Activated naive CD4-positive, alpha-beta T cell treated with anti-CD3 and anti-CD28 coated beads, Interleukin-2, amount 50 U/mL, for 72 hours (primary cell): ENCODE measurements at regions not wholly inside any gene's neighbourhood (a gene's known extent, or its start where the extent isn't known, plus 50 kb on each side); places are given as distances from the start of the nearest gene placed in this dataset.
"Not testable (repeated sequence)": the region's sequence is repeated elsewhere in the genome, so short reads cannot be mapped to it uniquely, and the experiment has no call there.

Experiments used
- ATAC-seq, 2 donors: fragments of 150-1000 bp; cut with Tn5 transposase; 2 replicates each; pipeline ENCODE4 v1.10.0; 2021; ENCODE audit warnings: mild to moderate bottlenecking in 2 of 2, moderate library complexity in 2 of 2
- DNase-seq, 2 donors: peaks; one replicate each; pipeline ENCODE4 v3.0.0; 2021 to 2022; ENCODE audit warnings: low spot score in 2 of 2
- H3K27ac Mint-ChIP-seq, 2 donors: one replicate each; pipeline ENCODE4 v1.8.0; 2022; ENCODE audit warnings: mild to moderate bottlenecking in 2 of 2, mixed read lengths in 2 of 2
- H3K36me3 Mint-ChIP-seq, 2 donors: one replicate each; pipeline ENCODE4 v1.8.0; 2022; ENCODE audit warnings: mixed read lengths in 2 of 2
- H3K9me3 Mint-ChIP-seq, 2 donors: one replicate each; pipeline ENCODE4 v1.8.0; 2022; ENCODE audit warnings: mixed read lengths in 2 of 2

DNA sequence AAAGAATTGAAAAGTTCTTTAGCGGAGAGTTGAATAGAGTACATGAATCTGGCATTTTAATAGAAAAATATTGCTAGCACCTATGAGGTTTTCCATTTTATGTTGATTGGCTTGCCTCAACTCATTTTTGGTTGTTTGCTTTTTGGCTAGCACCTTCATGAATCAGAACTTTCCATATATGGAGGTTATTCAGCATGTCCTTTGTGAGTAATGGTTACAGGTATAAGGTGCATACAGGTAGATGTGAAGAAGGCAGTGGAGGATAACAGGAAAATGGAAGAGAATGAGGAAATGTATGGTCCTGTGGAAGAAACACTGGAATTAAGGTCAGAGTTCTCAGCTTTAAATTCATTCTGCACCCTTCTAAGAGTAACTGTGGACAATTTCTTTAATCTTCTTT, 98.1 kb upstream of the GBE1 start:
- DNase-seq (no peak), ATAC-seq (no peak)
- H3K9me3 Mint-ChIP-seq: no peaks in the 10 kb centered on the region
- no peaks in the 10 kb centered on the region for H3K36me3 Mint-ChIP-seq
- no peak overlapping the region for H3K27ac Mint-ChIP-seq

DNA sequence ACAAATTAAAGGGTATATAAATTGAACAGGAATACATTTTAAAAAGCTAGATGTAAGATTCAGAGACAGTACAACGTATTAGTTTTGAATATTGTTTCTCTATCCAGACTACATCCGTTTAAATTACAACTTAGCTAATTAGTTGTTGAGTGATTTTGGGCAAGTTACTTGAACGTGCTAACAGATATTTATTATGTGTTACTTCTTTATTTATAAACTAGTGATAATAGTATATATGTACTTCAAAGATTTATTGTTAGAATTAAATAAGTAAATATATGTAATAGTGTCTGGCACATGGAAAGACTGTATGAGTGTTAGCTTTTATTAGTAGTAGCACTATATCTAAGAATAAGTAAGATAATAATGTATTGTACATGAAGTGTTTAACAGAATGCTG, 92.0 kb upstream of the GBE1 start:
- Mint-ChIP-seq H3K36me3 (no peaks in the 10 kb centered on the region), H3K27ac (no peak overlapping the region), H3K9me3 (no peaks in the 10 kb centered on the region)
- ATAC-seq (no peak), DNase-seq (no peak)

GRCh38 chr3:81851176-81851575, 89.7 kb upstream of the GBE1 start:
- Mint-ChIP-seq H3K9me3 (no peaks in the 10 kb centered on the region), H3K36me3 (no peaks in the 10 kb centered on the region), H3K27ac (no peak overlapping the region)
- DNase-seq (no peak), ATAC-seq (no peak)

DNA sequence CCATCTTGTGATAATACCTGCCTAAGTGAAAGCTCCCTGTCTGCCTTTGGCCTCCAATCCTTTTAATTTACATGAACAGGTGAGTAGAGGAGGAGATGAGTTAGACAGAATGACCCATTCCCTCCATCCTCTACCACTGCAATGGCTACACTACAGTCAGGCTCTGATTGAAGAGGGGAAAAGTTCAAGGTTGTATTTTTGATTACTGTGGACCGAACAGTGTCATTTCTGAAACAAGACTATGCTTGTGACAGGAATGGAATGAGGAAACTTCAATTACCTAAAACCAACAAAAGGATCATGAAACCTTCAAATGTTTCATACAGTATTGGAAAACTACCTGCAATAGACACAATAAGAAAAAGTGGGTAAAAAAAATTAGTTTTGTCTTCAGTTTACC, 85.5 kb upstream of the GBE1 start:
- no peak for ATAC-seq
- H3K36me3 Mint-ChIP-seq: no peaks in the 10 kb centered on the region
- no peak overlapping the region for H3K27ac Mint-ChIP-seq
- DNase-seq: no peak
- H3K9me3 Mint-ChIP-seq: no peaks in the 10 kb centered on the region

- ATAC-seq (no peak), DNase-seq (no peak)
- Mint-ChIP-seq H3K9me3 (no peaks in the 10 kb centered on the region), H3K27ac (no peak overlapping the region), H3K36me3 (no peaks in the 10 kb centered on the region)
These were observed 80.1 kb upstream of the GBE1 start for GRCh38 chr3:81841540-81841939.

DNA sequence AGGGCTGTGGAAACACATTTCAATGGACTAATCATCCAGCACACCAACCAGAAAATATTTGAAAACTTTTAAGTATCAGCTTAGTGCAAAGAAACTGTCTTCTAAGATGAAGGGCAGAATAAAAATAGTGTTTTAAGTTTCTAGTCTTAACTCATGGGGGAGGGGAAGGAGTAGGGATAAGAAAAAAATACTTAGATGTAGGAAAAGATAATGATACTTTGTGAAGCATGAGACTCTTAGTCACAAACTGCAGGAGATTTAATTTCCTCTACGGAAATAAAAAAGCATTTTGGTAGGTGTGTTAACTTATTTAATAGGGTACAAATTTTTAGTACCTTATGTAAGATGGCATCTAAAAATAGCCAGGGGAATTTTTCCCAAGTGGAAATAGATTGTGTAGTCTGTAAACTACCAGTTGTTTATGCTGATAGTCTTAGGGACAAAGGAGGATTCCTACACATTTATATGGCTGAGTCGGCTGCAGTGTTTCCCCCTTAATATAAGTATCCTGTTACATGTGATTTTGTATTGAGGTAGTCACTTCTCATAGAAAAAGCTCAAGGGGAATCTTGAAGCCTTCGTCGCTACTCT, 78.2 kb upstream of the GBE1 start:
- no peaks in the 10 kb centered on the region for H3K9me3 Mint-ChIP-seq
- no peak overlapping the region for H3K27ac Mint-ChIP-seq
- DNase-seq (no peak), ATAC-seq (no peak)
- no peaks in the 10 kb centered on the region for H3K36me3 Mint-ChIP-seq

GRCh38 chr3:81838457-81838856, 77.0 kb upstream of the GBE1 start:
- Mint-ChIP-seq H3K27ac (no peak overlapping the region), H3K36me3 (no peaks in the 10 kb centered on the region), H3K9me3 (no peaks in the 10 kb centered on the region)
- DNase-seq (no peak), ATAC-seq (no peak)

- DNase-seq (no peak), ATAC-seq (no peak)
- Mint-ChIP-seq H3K36me3 (no peaks in the 10 kb centered on the region), H3K27ac (no peak overlapping the region), H3K9me3 (no peaks in the 10 kb centered on the region)
These were observed 75.7 kb upstream of the GBE1 start for GRCh38 chr3:81837071-81837593.

DNA sequence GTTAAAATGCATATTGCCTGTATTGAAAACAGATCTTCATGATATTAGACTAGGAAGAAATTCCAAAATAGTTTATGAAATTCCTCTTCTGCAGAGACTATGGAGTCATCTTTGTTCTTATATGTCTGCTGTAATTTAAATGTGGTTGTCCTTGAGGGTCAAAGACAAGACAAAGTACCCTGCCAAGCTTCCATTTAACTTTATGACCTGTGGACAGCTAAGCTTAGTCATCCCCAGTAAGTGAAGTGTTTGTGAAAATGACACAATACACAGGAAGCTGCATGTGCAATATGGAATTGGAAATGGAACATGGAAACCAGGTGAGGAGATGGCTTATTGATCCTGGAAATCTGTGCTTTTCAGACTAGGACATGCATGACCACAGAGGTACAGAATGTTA, 68.5 kb upstream of the GBE1 start:
- Mint-ChIP-seq H3K9me3 (no peaks in the 10 kb centered on the region), H3K27ac (no peak overlapping the region), H3K36me3 (no peaks in the 10 kb centered on the region)
- no peak for DNase-seq
- ATAC-seq: no peak

DNA sequence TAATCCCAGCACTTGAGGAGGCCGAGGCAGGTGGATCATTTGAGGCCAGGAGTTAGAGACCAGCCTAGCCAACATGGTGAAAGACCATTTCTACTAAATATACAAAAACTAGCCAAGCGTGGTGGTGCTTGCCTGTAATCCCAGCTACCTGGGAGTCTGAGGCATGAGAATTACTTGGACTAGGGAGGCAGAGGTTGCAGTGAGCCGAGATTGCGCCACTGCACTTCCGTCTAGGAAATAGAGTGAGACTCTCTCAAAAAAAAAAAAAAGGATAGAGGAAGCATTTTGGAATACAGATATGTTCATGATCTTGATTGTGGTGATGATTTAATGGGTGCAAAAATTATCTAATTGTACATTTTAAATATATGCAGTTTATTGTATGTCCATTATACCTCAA, 67.8 kb upstream of the GBE1 start:
- not testable (repeated sequence) for DNase-seq, H3K27ac Mint-ChIP-seq, ATAC-seq, H3K36me3 Mint-ChIP-seq, H3K9me3 Mint-ChIP-seq

DNA sequence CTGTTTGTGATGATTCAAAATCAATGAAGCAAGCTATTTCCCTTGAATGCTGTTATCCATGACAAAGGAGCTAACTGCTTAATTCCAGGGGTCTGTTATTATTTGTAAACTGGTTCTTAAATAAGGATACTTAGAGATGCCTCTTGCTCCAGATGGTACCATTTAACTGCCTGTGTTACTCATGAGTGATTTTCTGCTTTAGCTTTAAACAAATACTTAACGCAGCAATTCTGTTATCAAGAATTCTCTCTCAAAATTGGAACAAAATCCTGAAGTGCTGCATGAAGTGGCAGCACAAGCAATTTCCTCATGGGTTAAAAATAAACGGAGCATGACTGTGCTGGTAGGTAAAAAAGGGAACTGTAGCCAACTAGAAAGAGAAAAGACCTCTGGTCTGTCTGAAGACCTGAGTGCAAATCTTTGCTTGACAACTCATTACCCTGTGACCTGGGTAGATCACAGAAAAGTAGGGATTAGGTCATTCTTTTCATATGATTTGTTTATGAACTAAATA, 62.5 kb upstream of the GBE1 start:
- Mint-ChIP-seq H3K27ac (no peak overlapping the region), H3K9me3 (peaks cover 0 to 11% of the 10 kb centered on the region in 2 donors), H3K36me3 (no peaks in the 10 kb centered on the region)
- no peak for ATAC-seq
- no peak for DNase-seq

DNA sequence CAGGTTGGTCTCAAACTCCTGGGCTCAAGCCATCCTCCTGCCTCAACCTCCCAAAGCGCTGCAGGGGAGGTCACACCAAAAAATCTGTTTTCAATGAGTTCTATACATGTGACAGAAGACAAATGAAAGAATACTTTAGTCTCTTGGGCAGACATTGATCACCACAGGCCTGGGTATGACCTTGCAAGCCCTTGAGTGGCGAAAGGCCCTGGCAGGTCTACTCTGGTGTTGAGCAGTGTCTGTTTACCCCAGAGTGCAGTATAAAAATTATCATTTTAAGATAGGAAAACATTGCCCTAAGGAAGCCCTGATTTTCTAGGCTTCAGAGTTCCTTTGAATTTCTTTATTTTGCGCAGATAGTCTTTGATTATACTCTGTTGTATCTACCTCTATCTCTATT, 61.6 kb upstream of the GBE1 start:
- Mint-ChIP-seq H3K27ac (no peak overlapping the region), H3K36me3 (no peaks in the 10 kb centered on the region), H3K9me3 (peaks cover 0 to 11% of the 10 kb centered on the region in 2 donors)
- DNase-seq: no peak
- ATAC-seq: no peak

DNA sequence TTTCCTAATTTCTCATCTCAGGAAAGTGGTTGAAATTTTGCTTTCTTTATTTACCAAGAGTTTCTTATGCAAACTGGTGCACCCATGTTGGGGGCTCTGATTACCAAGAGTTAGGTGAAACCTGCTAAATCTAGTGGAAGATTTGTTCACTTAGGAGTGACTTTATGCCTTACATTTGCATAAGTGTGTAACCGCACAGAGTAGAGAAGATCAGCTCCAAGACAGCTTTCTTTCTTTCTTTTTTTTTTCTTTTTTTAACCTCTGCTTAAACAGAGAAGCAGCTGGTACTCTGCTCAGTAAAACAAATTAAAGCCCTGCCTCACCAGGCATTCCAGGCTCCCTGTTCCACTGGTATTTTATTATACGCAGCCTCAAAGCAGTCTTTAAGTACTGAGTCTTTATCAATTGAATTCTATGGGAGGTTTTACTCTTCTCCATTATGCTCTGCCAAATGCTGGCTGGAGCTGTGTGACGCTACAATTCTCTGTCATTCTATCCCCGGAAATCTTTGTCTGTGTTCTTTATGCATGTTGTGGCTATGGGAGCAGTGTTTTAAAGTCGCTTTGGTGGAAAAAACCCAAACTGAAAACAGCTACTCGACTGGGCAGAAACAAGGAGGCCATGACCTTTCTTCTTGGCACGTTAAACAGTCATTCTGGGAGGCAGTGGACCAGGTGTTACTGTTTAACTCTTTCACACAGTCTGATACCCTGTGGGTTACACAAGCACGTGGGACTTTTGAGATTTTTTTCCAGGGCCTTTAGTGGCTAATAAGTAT, 55.2 kb upstream of the GBE1 start:
- Mint-ChIP-seq H3K36me3 (no peaks in the 10 kb centered on the region), H3K27ac (peak overlapping the region in 1 of 2 donors; percentile 87)
- peak; percentile 94 to 95 for ATAC-seq

DNA sequence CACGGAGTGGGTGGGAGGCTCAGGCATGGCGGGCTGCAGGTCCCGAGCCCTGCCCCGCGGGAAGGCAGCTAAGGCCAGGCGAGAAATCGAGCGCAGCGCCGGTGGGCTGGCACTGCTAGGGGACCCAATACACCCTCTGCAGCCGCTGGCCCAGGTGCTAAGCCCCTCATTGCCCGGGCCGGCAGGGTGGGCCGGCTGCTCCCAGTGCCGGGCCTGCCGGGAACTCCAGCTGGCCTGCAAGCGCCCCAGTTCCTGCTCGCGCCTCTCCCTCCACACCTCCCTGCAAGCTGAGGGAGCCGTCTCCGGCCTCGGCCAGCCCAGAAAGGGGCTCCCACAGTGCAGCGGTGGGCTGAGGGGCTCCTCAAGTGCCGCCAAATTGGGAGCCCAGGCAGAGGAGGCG, 50.7 kb upstream of the GBE1 start:
- ATAC-seq, H3K9me3 Mint-ChIP-seq, H3K36me3 Mint-ChIP-seq, DNase-seq, H3K27ac Mint-ChIP-seq: not testable (repeated sequence)

More for the DNA sequence above, 55.2 kb upstream of the GBE1 start:
- H3K9me3 Mint-ChIP-seq: peaks cover 0 to 11% of the 10 kb centered on the region in 2 donors
- DNase-seq: no peak
